Jurkat, Clone E6-1 (cell line): ENCODE measurements at regions not wholly inside any gene's neighbourhood (a gene's known extent, or its start where the extent isn't known, plus 50 kb on each side); places are given as distances from the start of the nearest gene placed in this dataset.
A peak's percentile ranks its signal among the peaks of the same experiment; 100 is the strongest.
"Not testable (repeated sequence)": the region's sequence is repeated elsewhere in the genome, so short reads cannot be mapped to it uniquely, and the experiment has no call there.

Experiments used
- DNase-seq: peaks from one replicate; pipeline ENCODE4 v3.0.0-alpha.2; 2011; ENCODE audit warnings: low read depth, low spot score
- H3K4me3 ChIP-seq: 2 replicates; pipeline ENCODE4 v1.5.1; 2011; ENCODE audit warnings: mild to moderate bottlenecking, low read length, control low read depth, moderate library complexity

GRCh38 chr11:34001557-34002064 is 49.9 kb upstream of the CAPRIN1 start:
- no peak for DNase-seq
- H3K4me3 ChIP-seq: no peak overlapping the region

DNA sequence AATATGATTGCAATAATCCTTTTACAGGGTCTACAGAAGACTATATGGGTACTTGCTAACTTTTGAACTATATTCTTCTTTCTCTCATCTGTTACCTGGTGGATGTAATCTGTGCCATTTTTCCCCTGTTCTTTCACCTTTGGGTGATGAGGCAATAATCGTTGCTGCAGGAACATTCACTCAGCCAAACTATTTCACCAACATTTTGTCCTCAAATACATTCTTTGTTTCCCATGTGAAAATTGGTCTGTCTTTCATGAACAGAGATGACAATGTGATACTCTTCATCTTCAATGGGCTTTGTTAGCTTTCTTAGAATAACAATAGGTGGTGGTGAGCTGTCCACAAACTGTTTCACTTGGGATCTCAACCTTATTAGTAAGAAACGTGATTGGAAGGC is 52.1 kb upstream of the CAPRIN1 start:
- no peak for DNase-seq
- no peak overlapping the region for H3K4me3 ChIP-seq

- DNase-seq: no peak
- H3K4me3 ChIP-seq: no peak overlapping the region
These were observed 53.8 kb upstream of the CAPRIN1 start for GRCh38 chr11:33997584-33998251.

DNA sequence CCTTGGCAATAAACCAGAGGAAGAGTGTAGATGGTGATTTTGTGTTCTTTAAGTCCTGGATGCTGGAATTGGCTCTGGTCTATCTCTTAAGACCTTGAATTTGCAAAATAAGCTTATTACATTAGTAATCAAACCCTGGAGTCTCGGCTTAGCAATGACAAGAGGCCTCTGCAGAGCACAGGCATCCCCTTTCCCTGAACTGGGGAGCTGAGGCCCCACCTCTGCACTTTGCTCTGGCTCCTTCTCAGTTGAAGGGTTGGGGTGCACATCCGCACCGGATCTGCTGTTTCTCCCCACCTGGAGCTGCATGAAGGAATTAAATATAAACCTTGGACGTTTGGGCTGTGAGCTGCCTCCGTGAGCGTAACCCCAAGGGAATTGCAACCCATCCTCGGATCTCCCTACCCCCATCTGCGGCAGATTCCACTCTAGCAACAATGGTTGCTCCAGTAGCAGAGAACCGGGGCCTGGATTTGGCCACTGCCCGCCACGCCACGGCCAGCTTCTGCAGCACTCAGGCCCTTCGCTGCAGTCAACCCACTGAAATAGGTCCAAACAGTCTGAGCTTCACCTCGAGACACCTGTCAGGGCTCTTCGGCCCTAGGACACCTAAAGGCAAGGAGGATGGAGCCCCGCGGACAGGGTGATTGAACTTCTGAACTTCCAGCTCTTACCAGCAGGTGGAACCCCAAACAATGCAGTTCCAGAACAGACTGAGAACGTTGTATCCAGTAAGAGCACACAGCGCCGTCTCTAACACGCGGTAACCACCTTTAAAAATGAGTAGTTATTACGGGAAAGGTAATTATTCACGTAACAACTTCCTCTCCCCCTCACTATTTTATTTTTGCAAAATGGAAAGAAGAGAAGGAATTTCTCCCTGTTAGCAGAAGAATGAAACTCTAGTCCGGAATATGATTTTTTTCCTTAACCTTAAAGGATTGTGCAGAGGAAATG is 54.8 kb upstream of the CAPRIN1 start:
- DNase-seq: peak; percentile 68
- H3K4me3 ChIP-seq: no peak overlapping the region

DNA sequence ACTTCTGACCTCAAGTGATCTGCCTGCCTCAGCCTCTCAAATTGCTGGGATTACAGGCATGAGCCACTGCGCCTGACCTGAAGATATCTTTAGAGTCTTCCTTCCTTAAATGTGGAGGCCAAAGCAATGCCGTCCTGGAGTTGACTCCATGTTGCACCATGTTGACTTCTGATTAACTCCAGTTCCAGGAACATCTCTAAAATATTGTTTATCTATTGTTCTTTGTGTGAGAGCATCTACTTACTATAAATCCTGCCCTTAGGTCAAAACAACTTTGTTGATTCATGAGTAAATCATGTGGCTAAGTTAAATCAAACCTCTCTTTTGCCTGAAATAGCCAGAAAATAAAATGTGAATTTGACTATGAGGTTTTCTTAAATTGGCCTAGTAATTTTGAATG is 56.6 kb upstream of the CAPRIN1 start:
- no peak overlapping the region for H3K4me3 ChIP-seq
- DNase-seq: no peak

GRCh38 chr11:33991136-33991535 is 60.4 kb upstream of the CAPRIN1 start:
- H3K4me3 ChIP-seq: not testable (repeated sequence)
- DNase-seq: peak; percentile 74

DNA sequence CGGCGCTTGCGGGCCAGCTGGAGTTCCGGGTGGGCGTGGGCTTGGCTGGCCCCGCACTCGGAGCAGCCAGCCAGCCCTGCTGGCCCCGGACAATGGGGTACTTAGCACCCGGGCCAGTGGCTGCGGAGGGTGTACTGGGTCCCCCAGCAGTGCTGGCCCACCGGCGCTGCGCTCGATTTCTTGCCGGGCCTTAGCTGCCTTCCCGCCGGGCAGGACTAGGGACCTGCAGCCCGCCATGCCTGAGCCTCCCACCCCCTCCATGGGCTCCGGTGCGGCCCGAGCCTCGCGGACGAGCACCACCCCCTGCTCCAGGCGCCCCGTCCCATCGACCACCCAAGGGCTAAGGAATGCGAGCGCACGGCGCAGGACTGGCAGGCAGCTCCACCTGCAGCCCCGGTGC is 61.4 kb upstream of the CAPRIN1 start:
- DNase-seq, H3K4me3 ChIP-seq: not testable (repeated sequence)

DNA sequence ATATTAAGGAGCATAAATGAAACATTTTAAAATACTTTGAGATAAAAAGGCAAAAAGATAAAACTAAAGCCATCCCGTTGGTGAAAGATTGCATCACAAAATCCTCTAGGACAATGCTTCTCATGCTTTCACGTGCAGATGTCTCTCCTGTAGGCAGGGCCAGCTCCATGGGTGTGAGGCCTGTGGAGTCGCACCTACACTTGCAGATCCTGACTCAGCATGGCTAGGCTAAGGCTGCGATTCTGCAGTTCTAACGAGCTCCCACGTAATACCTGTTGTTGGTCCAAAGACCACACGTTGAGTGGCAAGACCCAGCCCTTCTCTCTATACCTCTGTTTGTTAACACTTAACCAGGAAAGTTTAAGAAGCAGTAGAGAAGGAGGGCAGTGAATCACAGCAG is 62.1 kb upstream of the CAPRIN1 start:
- H3K4me3 ChIP-seq: no peak overlapping the region
- no peak for DNase-seq

- no peak for DNase-seq
- H3K4me3 ChIP-seq: no peak overlapping the region
These were observed 62.8 kb upstream of the CAPRIN1 start for GRCh38 chr11:33988586-33989370.

DNA sequence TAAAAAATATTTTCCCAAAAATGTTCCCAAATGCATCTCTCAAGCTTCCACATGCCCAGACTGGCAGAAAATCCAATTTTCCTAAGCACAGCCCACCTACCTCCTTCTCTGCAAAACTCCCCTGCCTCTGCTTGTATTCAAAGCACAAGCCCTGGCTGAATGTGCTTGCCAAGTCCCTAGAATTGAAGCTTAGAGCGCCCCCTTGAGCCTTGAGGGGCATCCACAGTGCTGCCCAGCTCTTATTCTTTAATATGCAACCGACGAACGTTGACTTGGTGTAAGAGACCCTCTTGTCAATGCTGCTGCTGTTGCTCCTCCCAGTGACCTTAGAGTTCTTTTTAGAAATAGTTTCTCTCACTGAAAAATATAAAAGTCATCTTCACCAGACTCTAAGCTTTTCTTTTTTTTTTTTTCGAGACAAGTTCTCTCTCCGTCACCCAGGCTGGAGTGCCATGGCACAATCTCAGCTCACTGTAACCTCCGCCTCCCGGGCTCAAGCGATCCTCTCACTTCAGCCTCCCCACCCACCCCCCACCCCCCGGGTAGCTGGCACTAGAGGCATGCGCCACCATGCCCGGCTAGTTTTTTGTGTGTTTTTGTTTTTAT is 63.5 kb upstream of the CAPRIN1 start:
- H3K4me3 ChIP-seq: no peak overlapping the region
- peak; percentile 67 for DNase-seq

DNA sequence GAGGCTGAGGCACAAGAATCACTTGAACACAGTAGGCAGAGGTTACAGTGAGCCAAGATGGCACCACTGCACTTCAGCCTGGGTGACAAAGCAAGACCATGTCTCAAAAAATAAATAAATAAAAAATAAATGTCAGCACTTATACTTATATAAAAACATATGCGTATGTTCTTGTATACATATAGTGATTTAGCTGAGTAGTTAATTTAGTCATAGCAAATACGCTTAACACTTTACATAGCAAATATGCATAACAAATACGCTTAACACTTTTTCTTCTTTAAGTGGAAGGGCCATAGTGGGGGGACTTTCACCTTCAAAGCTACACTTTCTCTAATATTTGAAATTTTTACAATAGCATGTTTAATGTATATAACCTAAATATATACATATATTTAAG is 64.0 kb upstream of the CAPRIN1 start:
- H3K4me3 ChIP-seq: no peak overlapping the region
- no peak for DNase-seq

- H3K4me3 ChIP-seq, DNase-seq: not testable (repeated sequence)
These were observed 64.7 kb upstream of the CAPRIN1 start for GRCh38 chr11:33986597-33987501.

GRCh38 chr11:33984682-33985389 is 66.7 kb upstream of the CAPRIN1 start:
- H3K4me3 ChIP-seq: no peak overlapping the region
- no peak for DNase-seq

DNA sequence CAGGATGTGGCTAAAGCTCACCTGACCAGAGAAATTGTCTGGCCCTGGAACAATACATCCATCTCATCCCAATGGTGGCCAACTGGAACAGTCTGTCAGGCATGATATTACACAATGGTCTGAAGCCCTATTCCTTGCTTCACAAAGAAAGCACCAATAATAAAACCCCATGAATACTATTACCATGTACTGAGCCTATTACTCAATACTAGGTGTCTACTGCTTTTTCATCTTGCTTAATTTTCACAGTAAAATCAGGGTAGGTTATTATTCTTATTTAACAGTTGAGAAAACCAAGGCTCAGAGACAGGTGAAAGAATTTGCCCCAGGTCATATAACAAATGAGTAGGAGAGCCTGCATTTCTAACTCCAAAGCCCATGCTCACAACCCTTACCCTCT is 68.9 kb upstream of the CAPRIN1 start:
- no peak overlapping the region for H3K4me3 ChIP-seq
- DNase-seq: no peak

- DNase-seq: no peak
- H3K4me3 ChIP-seq: no peak overlapping the region
These were observed 70.6 kb upstream of the CAPRIN1 start for GRCh38 chr11:33980897-33981296.

GRCh38 chr11:33978376-33978775 is 73.2 kb upstream of the CAPRIN1 start:
- H3K4me3 ChIP-seq: no peak overlapping the region
- DNase-seq: no peak

DNA sequence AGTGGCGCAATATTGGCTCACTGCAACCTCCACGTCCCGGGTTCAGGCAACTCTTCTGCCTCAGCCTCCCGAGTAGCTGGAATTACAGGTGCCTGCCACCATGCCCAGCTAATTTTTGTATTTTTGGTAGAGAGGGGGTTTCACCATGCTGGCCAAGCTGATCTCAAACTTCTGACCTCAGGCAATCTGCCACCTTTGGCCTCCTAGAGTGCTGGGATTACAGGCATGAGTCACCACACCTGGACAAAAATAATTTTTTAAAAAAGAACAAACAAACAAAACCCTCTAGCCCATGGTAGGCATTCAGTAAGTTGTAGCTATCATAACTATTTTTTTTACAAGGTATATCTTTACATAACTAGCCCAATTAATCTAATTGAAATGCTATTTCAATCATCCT is 73.9 kb upstream of the CAPRIN1 start:
- no peak for DNase-seq
- H3K4me3 ChIP-seq: no peak overlapping the region
